Chondrocyte (in vitro differentiated cells): ENCODE measurements at regions not wholly inside any gene's neighbourhood (a gene's known extent, or its start where the extent isn't known, plus 50 kb on each side); places are given as distances from the start of the nearest gene placed in this dataset.

Source experiments
- DNase-seq: peaks from one replicate; pipeline ENCODE4 v3.0.0; 2021; ENCODE audit warnings: mixed read lengths, low spot score
- H3K27ac Mint-ChIP-seq: one replicate; pipeline ENCODE4 v1.8.0; 2021; ENCODE audit warnings: mild to moderate bottlenecking, moderate library complexity, mixed read lengths; ENCODE audit not compliant: unreplicated experiment
- H3K27me3 Mint-ChIP-seq: 2 replicates; pipeline ENCODE4 v1.8.0; 2021; ENCODE audit warnings: low read depth, mixed read lengths
- H3K36me3 Mint-ChIP-seq: 2 replicates; pipeline ENCODE4 v1.8.0; 2021; ENCODE audit warnings: low read depth, mixed read lengths
- H3K4me1 Mint-ChIP-seq: 2 replicates; pipeline ENCODE4 v1.8.0; 2021; ENCODE audit warnings: low read depth, mild to moderate bottlenecking, mixed read lengths
- H3K4me3 Mint-ChIP-seq: one replicate; pipeline ENCODE4 v1.8.0; 2021; ENCODE audit warnings: mild to moderate bottlenecking, moderate library complexity, mixed read lengths; ENCODE audit not compliant: unreplicated experiment
- H3K9me3 Mint-ChIP-seq: 2 replicates; pipeline ENCODE4 v1.8.0; 2021; ENCODE audit warnings: low read depth, mixed read lengths
- CTCF ChIP-seq: fragments of 200-600 bp; sonication (generic); IDR thresholded peaks from 2 replicates; pipeline ENCODE4 v1.5.0; 2021; ENCODE audit warnings: antibody characterized with exemption, mild to moderate bottlenecking, moderate library complexity

GRCh38 chr3:36011791-36012190 is 368.5 kb upstream of the STAC start:
- no peak for TF ChIP-seq CTCF
- no peaks in the 10 kb centered on the region for H3K27me3 Mint-ChIP-seq
- no peaks in the 10 kb centered on the region for H3K36me3 Mint-ChIP-seq
- H3K4me3 Mint-ChIP-seq = no peak overlapping the region
- peaks cover 13% of the 10 kb centered on the region for H3K9me3 Mint-ChIP-seq
- no peaks in the 10 kb centered on the region for H3K4me1 Mint-ChIP-seq
- DNase-seq = no peak
- no peak overlapping the region for H3K27ac Mint-ChIP-seq

- H3K27ac Mint-ChIP-seq = no peak overlapping the region
- H3K9me3 Mint-ChIP-seq = peaks cover 6% of the 10 kb centered on the region
- no peak for TF ChIP-seq CTCF
- no peaks in the 10 kb centered on the region for H3K36me3 Mint-ChIP-seq
- peaks cover 8% of the 10 kb centered on the region for H3K27me3 Mint-ChIP-seq
- no peak for DNase-seq
- H3K4me1 Mint-ChIP-seq = no peaks in the 10 kb centered on the region
- H3K4me3 Mint-ChIP-seq = no peak overlapping the region
These were observed 366.9 kb upstream of the STAC start for GRCh38 chr3:36013425-36013824.

- Mint-ChIP-seq H3K27me3 (peaks cover 6% of the 10 kb centered on the region), H3K36me3 (no peaks in the 10 kb centered on the region), H3K4me1 (no peaks in the 10 kb centered on the region), H3K9me3 (peaks cover 2% of the 10 kb centered on the region), H3K4me3 (no peak overlapping the region), H3K27ac (no peak overlapping the region)
- DNase-seq = no peak
- no peak for TF ChIP-seq CTCF
These were observed 355.1 kb upstream of the STAC start for GRCh38 chr3:36025232-36025631.

- no peaks in the 10 kb centered on the region for H3K36me3 Mint-ChIP-seq
- H3K4me1 Mint-ChIP-seq = no peaks in the 10 kb centered on the region
- no peaks in the 10 kb centered on the region for H3K27me3 Mint-ChIP-seq
- H3K27ac Mint-ChIP-seq = no peak overlapping the region
- no peak for DNase-seq
- H3K9me3 Mint-ChIP-seq = peaks cover 23% of the 10 kb centered on the region
- no peak overlapping the region for H3K4me3 Mint-ChIP-seq
- no peak for TF ChIP-seq CTCF
These were observed 347.9 kb upstream of the STAC start for GRCh38 chr3:36032180-36033047.

- no peak for TF ChIP-seq CTCF
- no peaks in the 10 kb centered on the region for H3K36me3 Mint-ChIP-seq
- peaks cover 6% of the 10 kb centered on the region for H3K9me3 Mint-ChIP-seq
- peaks cover 5% of the 10 kb centered on the region for H3K27me3 Mint-ChIP-seq
- no peak for DNase-seq
- no peak overlapping the region for H3K4me3 Mint-ChIP-seq
- H3K27ac Mint-ChIP-seq = no peak overlapping the region
- no peaks in the 10 kb centered on the region for H3K4me1 Mint-ChIP-seq
These were observed 321.8 kb upstream of the STAC start for GRCh38 chr3:36058404-36059030.
